HL-60 (cell line): ENCODE measurements at regions not wholly inside any gene's neighbourhood (a gene's known extent, or its start where the extent isn't known, plus 50 kb on each side); places are given as distances from the start of the nearest gene placed in this dataset.

Experiments used
- GABPA ChIP-seq: IDR thresholded peaks from 2 replicates; pipeline ENCODE4 v1.6.1; 2012; ENCODE audit warnings: low read depth
- POLR2AphosphoS5 ChIP-seq: IDR thresholded peaks from 2 replicates; pipeline ENCODE4 v1.6.1; 2012; ENCODE audit warnings: low read depth
- TF ChIP-seq, protein P1 (sequence below): IDR thresholded peaks from 2 replicates; pipeline ENCODE4 v1.6.1; 2012; ENCODE audit warnings: low read depth; ENCODE audit not compliant: insufficient replicate concordance
- TF ChIP-seq, protein P2 (sequence below): IDR thresholded peaks from one replicate; pipeline ENCODE4 v1.5.1; 2011; ENCODE audit warnings: low read length, control low read depth, inconsistent platforms; ENCODE audit not compliant: insufficient read depth

DNA sequence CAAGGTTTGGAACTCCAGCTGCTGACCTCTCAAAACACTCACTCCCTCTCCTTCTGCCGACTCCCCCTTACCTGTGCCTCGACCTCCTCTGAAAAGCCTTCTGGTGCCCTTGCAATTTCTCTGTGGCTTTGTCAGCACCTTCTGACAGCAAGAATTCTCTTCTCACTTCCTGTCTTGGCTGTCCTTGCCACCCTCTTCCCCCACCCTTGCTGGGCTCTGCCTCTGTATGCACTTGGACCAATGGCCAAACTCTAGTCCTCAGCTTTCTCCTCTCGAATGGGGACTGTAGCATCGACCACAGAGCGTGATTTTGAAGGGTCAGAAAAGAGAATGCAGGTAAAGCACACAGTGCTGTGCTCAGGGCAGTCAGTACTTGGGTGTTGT, 99.0 kb downstream of the HS1BP3 start:
- TF ChIP-seq, protein P1, sequence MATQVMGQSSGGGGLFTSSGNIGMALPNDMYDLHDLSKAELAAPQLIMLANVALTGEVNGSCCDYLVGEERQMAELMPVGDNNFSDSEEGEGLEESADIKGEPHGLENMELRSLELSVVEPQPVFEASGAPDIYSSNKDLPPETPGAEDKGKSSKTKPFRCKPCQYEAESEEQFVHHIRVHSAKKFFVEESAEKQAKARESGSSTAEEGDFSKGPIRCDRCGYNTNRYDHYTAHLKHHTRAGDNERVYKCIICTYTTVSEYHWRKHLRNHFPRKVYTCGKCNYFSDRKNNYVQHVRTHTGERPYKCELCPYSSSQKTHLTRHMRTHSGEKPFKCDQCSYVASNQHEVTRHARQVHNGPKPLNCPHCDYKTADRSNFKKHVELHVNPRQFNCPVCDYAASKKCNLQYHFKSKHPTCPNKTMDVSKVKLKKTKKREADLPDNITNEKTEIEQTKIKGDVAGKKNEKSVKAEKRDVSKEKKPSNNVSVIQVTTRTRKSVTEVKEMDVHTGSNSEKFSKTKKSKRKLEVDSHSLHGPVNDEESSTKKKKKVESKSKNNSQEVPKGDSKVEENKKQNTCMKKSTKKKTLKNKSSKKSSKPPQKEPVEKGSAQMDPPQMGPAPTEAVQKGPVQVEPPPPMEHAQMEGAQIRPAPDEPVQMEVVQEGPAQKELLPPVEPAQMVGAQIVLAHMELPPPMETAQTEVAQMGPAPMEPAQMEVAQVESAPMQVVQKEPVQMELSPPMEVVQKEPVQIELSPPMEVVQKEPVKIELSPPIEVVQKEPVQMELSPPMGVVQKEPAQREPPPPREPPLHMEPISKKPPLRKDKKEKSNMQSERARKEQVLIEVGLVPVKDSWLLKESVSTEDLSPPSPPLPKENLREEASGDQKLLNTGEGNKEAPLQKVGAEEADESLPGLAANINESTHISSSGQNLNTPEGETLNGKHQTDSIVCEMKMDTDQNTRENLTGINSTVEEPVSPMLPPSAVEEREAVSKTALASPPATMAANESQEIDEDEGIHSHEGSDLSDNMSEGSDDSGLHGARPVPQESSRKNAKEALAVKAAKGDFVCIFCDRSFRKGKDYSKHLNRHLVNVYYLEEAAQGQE = no peak
- no peak for TF ChIP-seq POLR2AphosphoS5
- TF ChIP-seq, protein P2, sequence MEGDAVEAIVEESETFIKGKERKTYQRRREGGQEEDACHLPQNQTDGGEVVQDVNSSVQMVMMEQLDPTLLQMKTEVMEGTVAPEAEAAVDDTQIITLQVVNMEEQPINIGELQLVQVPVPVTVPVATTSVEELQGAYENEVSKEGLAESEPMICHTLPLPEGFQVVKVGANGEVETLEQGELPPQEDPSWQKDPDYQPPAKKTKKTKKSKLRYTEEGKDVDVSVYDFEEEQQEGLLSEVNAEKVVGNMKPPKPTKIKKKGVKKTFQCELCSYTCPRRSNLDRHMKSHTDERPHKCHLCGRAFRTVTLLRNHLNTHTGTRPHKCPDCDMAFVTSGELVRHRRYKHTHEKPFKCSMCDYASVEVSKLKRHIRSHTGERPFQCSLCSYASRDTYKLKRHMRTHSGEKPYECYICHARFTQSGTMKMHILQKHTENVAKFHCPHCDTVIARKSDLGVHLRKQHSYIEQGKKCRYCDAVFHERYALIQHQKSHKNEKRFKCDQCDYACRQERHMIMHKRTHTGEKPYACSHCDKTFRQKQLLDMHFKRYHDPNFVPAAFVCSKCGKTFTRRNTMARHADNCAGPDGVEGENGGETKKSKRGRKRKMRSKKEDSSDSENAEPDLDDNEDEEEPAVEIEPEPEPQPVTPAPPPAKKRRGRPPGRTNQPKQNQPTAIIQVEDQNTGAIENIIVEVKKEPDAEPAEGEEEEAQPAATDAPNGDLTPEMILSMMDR = no peak
- TF ChIP-seq GABPA = no peak
